GM12878 (cell line): ENCODE measurements at regions not wholly inside any gene's neighbourhood (a gene's known extent, or its start where the extent isn't known, plus 50 kb on each side); places are given as distances from the start of the nearest gene placed in this dataset.

Source experiments
- CHD4 ChIP-seq: fragments of 200-600 bp; sonication (generic); IDR thresholded peaks from 2 replicates; pipeline ENCODE4 v1.6.1; 2016; ENCODE audit warnings: mild to moderate bottlenecking
- EZH2 ChIP-seq: IDR thresholded peaks from 2 replicates; pipeline ENCODE4 v1.6.1; 2012; ENCODE audit warnings: low read depth, mild to moderate bottlenecking, control low read depth, inconsistent platforms, low read length, borderline replicate concordance; ENCODE audit not compliant: control insufficient read depth
- FOS ChIP-seq: IDR thresholded peaks from 3 replicates; pipeline ENCODE4 v1.6.1; 2011; ENCODE audit warnings: borderline replicate concordance; ENCODE audit not compliant: insufficient read length; ENCODE audit errors: extremely low read depth
- MTA3 ChIP-seq: IDR thresholded peaks from 2 replicates; pipeline ENCODE4 v1.6.1; 2012; ENCODE audit warnings: low read length, inconsistent platforms, borderline replicate concordance
- NFYB ChIP-seq: IDR thresholded peaks from 2 replicates; pipeline ENCODE4 v1.6.1; 2011; ENCODE audit warnings: low read depth, mild to moderate bottlenecking, low read length, improper control_type of control experiment, moderate library complexity; ENCODE audit not compliant: insufficient read depth
- NR2C2 ChIP-seq: IDR thresholded peaks from 2 replicates; pipeline ENCODE4 v1.6.1; 2011; ENCODE audit warnings: borderline replicate concordance, low read depth; ENCODE audit not compliant: control insufficient read depth, insufficient read length
- NR2F1 ChIP-seq: fragments of 450-650 bp; conservative IDR thresholded peaks from 2 replicates; pipeline ENCODE4 v1.6.1; 2017; ENCODE audit warnings: mild to moderate bottlenecking
- POLR2AphosphoS2 ChIP-seq: IDR thresholded peaks from 2 replicates; pipeline ENCODE4 v1.6.1; 2011; ENCODE audit warnings: low read depth, mild to moderate bottlenecking, low read length, improper control_type of control experiment, moderate library complexity
- SMC3 ChIP-seq: IDR thresholded peaks from 2 replicates; pipeline ENCODE4 v1.6.1; 2011; ENCODE audit warnings: low read length, improper control_type of control experiment, borderline replicate concordance
- SREBF2 ChIP-seq: IDR thresholded peaks from 2 replicates; pipeline ENCODE4 v1.6.1; 2012; ENCODE audit warnings: mild to moderate bottlenecking, low read length
- SUZ12 ChIP-seq: fragments of 200-600 bp; sonication (generic); IDR thresholded peaks from one replicate; pipeline ENCODE4 v1.6.1; 2018; ENCODE audit warnings: antibody characterized with exemption, mild to moderate bottlenecking; ENCODE audit not compliant: unreplicated experiment
- TAF1 ChIP-seq: IDR thresholded peaks from 2 replicates; pipeline ENCODE4 v1.6.1; 2011; ENCODE audit warnings: mild to moderate bottlenecking, low read depth, low read length, borderline replicate concordance
- TF ChIP-seq, protein P1 (sequence below), 3 experiments: IDR thresholded peaks in 2 of 3; conservative IDR thresholded peaks in 1 of 3; 2 replicates each; pipeline ENCODE4 v1.5.1; 2011; ENCODE audit warnings: low read depth in 3 of 3, low read length in 3 of 3, mild to moderate bottlenecking in 3 of 3, control low read depth in 2 of 3, moderate library complexity in 2 of 3, inconsistent platforms in 1 of 3, mixed read lengths in 1 of 3; ENCODE audit not compliant: control insufficient read depth in 2 of 3, insufficient read depth in 1 of 3; ENCODE audit errors: extremely low read depth in 1 of 3
- TF ChIP-seq, protein P2 (sequence below): fragments of 450-650 bp; formaldehyde crosslinking; IDR thresholded peaks from 2 replicates; pipeline ENCODE4 v1.4.0; 2020; ENCODE audit warnings: mild to moderate bottlenecking, moderate library complexity

DNA sequence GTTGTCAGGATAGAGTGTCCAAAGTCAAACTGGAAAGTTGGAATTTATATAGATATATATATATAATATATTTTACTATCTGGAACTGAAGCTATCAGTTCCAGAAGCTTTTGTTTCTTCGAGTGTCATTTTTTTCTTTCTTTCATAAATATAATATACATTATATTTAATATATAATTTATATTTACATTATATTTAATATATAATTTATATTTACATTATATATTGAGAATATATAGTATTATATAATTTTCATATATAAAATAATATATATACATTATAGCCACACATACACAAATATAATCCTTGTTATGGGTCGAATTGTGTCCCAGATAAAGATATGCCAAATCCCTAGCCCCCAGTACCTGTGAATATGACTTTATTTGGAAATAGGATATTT is 842.3 kb upstream of the LRRC4C start:
- TF ChIP-seq SUZ12 (no peak), NR2F1 (no peak), EZH2 (no peak), FOS (no peak), SMC3 (no peak), POLR2AphosphoS2 (no peak), NFYB (no peak), SREBF2 (no peak), MTA3 (no peak), NR2C2 (no peak), CHD4 (no peak), TAF1 (no peak)
- TF ChIP-seq, protein P1, sequence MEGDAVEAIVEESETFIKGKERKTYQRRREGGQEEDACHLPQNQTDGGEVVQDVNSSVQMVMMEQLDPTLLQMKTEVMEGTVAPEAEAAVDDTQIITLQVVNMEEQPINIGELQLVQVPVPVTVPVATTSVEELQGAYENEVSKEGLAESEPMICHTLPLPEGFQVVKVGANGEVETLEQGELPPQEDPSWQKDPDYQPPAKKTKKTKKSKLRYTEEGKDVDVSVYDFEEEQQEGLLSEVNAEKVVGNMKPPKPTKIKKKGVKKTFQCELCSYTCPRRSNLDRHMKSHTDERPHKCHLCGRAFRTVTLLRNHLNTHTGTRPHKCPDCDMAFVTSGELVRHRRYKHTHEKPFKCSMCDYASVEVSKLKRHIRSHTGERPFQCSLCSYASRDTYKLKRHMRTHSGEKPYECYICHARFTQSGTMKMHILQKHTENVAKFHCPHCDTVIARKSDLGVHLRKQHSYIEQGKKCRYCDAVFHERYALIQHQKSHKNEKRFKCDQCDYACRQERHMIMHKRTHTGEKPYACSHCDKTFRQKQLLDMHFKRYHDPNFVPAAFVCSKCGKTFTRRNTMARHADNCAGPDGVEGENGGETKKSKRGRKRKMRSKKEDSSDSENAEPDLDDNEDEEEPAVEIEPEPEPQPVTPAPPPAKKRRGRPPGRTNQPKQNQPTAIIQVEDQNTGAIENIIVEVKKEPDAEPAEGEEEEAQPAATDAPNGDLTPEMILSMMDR (IDR thresholded peaks at IDR 0.05 in 2 of 3, conservative IDR thresholded peaks at IDR 0.05 in 1 of 3; ENCODE audit: control insufficient read depth in 2 of 3, extremely low read depth in 1 of 3, insufficient read depth in 1 of 3, low read depth in 3 of 3, low read length in 3 of 3), result no peak
- TF ChIP-seq, protein P2, sequence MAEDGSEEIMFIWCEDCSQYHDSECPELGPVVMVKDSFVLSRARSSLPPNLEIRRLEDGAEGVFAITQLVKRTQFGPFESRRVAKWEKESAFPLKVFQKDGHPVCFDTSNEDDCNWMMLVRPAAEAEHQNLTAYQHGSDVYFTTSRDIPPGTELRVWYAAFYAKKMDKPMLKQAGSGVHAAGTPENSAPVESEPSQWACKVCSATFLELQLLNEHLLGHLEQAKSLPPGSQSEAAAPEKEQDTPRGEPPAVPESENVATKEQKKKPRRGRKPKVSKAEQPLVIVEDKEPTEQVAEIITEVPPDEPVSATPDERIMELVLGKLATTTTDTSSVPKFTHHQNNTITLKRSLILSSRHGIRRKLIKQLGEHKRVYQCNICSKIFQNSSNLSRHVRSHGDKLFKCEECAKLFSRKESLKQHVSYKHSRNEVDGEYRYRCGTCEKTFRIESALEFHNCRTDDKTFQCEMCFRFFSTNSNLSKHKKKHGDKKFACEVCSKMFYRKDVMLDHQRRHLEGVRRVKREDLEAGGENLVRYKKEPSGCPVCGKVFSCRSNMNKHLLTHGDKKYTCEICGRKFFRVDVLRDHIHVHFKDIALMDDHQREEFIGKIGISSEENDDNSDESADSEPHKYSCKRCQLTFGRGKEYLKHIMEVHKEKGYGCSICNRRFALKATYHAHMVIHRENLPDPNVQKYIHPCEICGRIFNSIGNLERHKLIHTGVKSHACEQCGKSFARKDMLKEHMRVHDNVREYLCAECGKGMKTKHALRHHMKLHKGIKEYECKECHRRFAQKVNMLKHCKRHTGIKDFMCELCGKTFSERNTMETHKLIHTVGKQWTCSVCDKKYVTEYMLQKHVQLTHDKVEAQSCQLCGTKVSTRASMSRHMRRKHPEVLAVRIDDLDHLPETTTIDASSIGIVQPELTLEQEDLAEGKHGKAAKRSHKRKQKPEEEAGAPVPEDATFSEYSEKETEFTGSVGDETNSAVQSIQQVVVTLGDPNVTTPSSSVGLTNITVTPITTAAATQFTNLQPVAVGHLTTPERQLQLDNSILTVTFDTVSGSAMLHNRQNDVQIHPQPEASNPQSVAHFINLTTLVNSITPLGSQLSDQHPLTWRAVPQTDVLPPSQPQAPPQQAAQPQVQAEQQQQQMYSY, result no peak
